H1 (cell line): ENCODE measurements at regions not wholly inside any gene's neighbourhood (a gene's known extent, or its start where the extent isn't known, plus 50 kb on each side); places are given as distances from the start of the nearest gene placed in this dataset.

Source experiments
- CTCF ChIA-PET: fragments of 300-600 bp; sonication (Branson Sonifier 250); formaldehyde crosslinking; loops from one replicate; lab custom pipeline; 2021; ENCODE audit not compliant: partially characterized antibody; lab: Charles Lee
- POLR2A ChIA-PET: fragments of 300-600 bp; sonication (Branson Sonifier 250); formaldehyde crosslinking; loops from one replicate; lab custom pipeline; 2021; ENCODE audit warnings: inconsistent platforms; ENCODE audit not compliant: partially characterized antibody; lab: Charles Lee
- DNase-seq, 2 experiments: peaks; one replicate each; pipeline versions ENCODE4 v3.0.0 to v3.0.0-alpha.2; 2010 to 2022; ENCODE audit warnings: low spot score in 2 of 2, low read depth in 1 of 2, mixed read lengths in 1 of 2
- FAIRE-seq: peaks from 2 replicates; lab custom pipeline; 2011; peaks lifted over from hg19 to GRCh38; lab: Jason Lieb, UNC
- H2AFZ ChIP-seq: 2 replicates; pipeline ENCODE4 v1.8.1; 2012; ENCODE audit warnings: low read length, inconsistent platforms
- H2AK5ac ChIP-seq: 2 replicates; pipeline ENCODE4 v1.6.1; 2013; ENCODE audit warnings: low read depth, low read length
- H2BK120ac ChIP-seq: replicated peaks from 2 replicates; pipeline ENCODE3; 2013; ENCODE audit warnings: low read depth, low read length, inconsistent platforms
- H2BK12ac ChIP-seq: 2 replicates; pipeline ENCODE4 v1.6.1; 2013; ENCODE audit warnings: low read depth, low read length
- H2BK15ac ChIP-seq: 2 replicates; pipeline ENCODE4 v1.6.1; 2013; ENCODE audit warnings: low read length
- H2BK20ac ChIP-seq: 2 replicates; pipeline ENCODE4 v1.6.1; 2013; ENCODE audit warnings: low read length
- H2BK5ac ChIP-seq: 2 replicates; pipeline ENCODE4 v1.6.1; 2013; ENCODE audit warnings: low read depth, low read length
- H3K14ac ChIP-seq: 2 replicates; pipeline ENCODE4 v1.6.1; 2013; ENCODE audit warnings: inconsistent platforms; ENCODE audit not compliant: insufficient read length
- H3K18ac ChIP-seq: 2 replicates; pipeline ENCODE4 v1.6.1; 2013; ENCODE audit warnings: low read length; ENCODE audit errors: extremely low read depth
- H3K23ac ChIP-seq: 2 replicates; pipeline ENCODE4 v1.6.1; 2013; ENCODE audit warnings: inconsistent platforms; ENCODE audit not compliant: insufficient read length
- H3K23me2 ChIP-seq: 2 replicates; pipeline ENCODE4 v1.6.1; 2013; ENCODE audit warnings: low read depth, low read length
- H3K27ac ChIP-seq: 2 replicates; pipeline ENCODE4 v1.6.1; 2011; ENCODE audit warnings: low read depth, low read length, inconsistent platforms
- H3K27me3 ChIP-seq, 4 experiments: replicated peaks in 1 of 4; 1 replicate in 1 of 4; 2 replicates in 3 of 4; pipeline versions ENCODE4 v1.6.1 to v1.8.1; 2011 to 2013; ENCODE audit warnings: low read length in 3 of 4, mild to moderate bottlenecking in 3 of 4, inconsistent platforms in 2 of 4, mixed read lengths in 2 of 4, moderate library complexity in 1 of 4; ENCODE audit not compliant: control insufficient read depth in 3 of 4, insufficient read depth in 3 of 4; ENCODE audit errors: extremely low read depth in 1 of 4
- H3K36me3 ChIP-seq, 4 experiments: 2 replicates each; pipeline versions ENCODE4 v1.6.1 to v1.8.1; 2011 to 2013; ENCODE audit warnings: mild to moderate bottlenecking in 4 of 4, low read length in 3 of 4, moderate library complexity in 2 of 4, control low read depth in 1 of 4, inconsistent platforms in 1 of 4; ENCODE audit not compliant: insufficient read depth in 4 of 4, control insufficient read depth in 2 of 4
- H3K4ac ChIP-seq: replicated peaks from 2 replicates; pipeline ENCODE3; 2013; ENCODE audit warnings: low read length, low read depth, mixed read lengths, inconsistent platforms; ENCODE audit not compliant: insufficient read length
- H3K4me1 ChIP-seq, 4 experiments: replicated peaks in 1 of 4; 1 replicate in 1 of 4; 2 replicates in 3 of 4; pipeline versions ENCODE4 v1.6.1 to v1.8.1; 2011 to 2013; ENCODE audit warnings: low read length in 3 of 4, inconsistent platforms in 2 of 4, mixed read lengths in 1 of 4; ENCODE audit not compliant: insufficient read depth in 4 of 4, control insufficient read depth in 3 of 4
- H3K4me2 ChIP-seq, 2 experiments: 2 replicates each; pipeline versions ENCODE4 v1.6.1 to v1.8.1; 2011 to 2013; ENCODE audit warnings: low read depth in 2 of 2, low read length in 2 of 2, control low read depth in 1 of 2, inconsistent platforms in 1 of 2, mild to moderate bottlenecking in 1 of 2; ENCODE audit not compliant: insufficient read depth in 1 of 2
- H3K4me3 ChIP-seq, 4 experiments: fragments of 200-600, 300-600 bp in 1 of 4; sonication (generic), shearing (Covaris generic), sonication (Bioruptor Twin) in 1 of 4; 2 replicates each; pipeline versions ENCODE4 v1.5.1 to v1.8.1; 2011 to 2016; ENCODE audit warnings: low read length in 4 of 4, low read depth in 3 of 4, control low read depth in 2 of 4, inconsistent platforms in 2 of 4, mild to moderate bottlenecking in 2 of 4, mixed read lengths in 1 of 4, moderate library complexity in 1 of 4; ENCODE audit not compliant: insufficient read depth in 2 of 4; ENCODE audit errors: extremely low read depth in 1 of 4
- H3K56ac ChIP-seq: replicated peaks from 2 replicates; pipeline ENCODE3; 2013; ENCODE audit warnings: low read depth, mild to moderate bottlenecking, mixed read lengths, low read length, inconsistent platforms; ENCODE audit not compliant: insufficient read length
- H3K79me1 ChIP-seq: 2 replicates; pipeline ENCODE4 v1.6.1; 2013; ENCODE audit warnings: low read depth, low read length, control low read depth
- H3K79me2 ChIP-seq, 2 experiments: 2 replicates each; pipeline versions ENCODE4 v1.6.1 to v1.8.1; 2012 to 2013; ENCODE audit warnings: low read length in 2 of 2, mild to moderate bottlenecking in 2 of 2, inconsistent platforms in 1 of 2; ENCODE audit not compliant: insufficient read depth in 2 of 2, control insufficient read depth in 1 of 2
- H3K9ac ChIP-seq, 4 experiments: replicated peaks in 1 of 4; 1 replicate in 1 of 4; 2 replicates in 3 of 4; pipeline versions ENCODE4 v1.6.1 to v1.8.1; 2011 to 2013; ENCODE audit warnings: low read depth in 3 of 4, low read length in 3 of 4, control low read depth in 2 of 4, mild to moderate bottlenecking in 2 of 4, moderate library complexity in 2 of 4, inconsistent platforms in 1 of 4; ENCODE audit errors: extremely low read depth in 1 of 4
- H3K9me3 ChIP-seq, 2 experiments: 2 replicates each; pipeline versions ENCODE4 v1.6.1 to v1.8.1; 2012 to 2013; ENCODE audit warnings: mild to moderate bottlenecking in 2 of 2, moderate library complexity in 2 of 2, control low read depth in 1 of 2, inconsistent platforms in 1 of 2, low read depth in 1 of 2, low read length in 1 of 2, mixed read lengths in 1 of 2; ENCODE audit not compliant: insufficient read depth in 2 of 2
- H4K20me1 ChIP-seq, 2 experiments: replicated peaks in 1 of 2; 2 replicates each; pipeline versions ENCODE3 to v1.8.1; 2011 to 2013; ENCODE audit warnings: inconsistent platforms in 2 of 2, low read length in 2 of 2, mild to moderate bottlenecking in 1 of 2; ENCODE audit not compliant: insufficient read depth in 2 of 2, control insufficient read depth in 1 of 2
- H4K5ac ChIP-seq: 2 replicates; pipeline ENCODE4 v1.6.1; 2013; ENCODE audit warnings: low read length, low read depth, mixed read lengths, inconsistent platforms; ENCODE audit not compliant: insufficient read length
- H4K8ac ChIP-seq: 2 replicates; pipeline ENCODE4 v1.8.0; 2013; ENCODE audit warnings: mild to moderate bottlenecking, moderate library complexity, low read length, inconsistent platforms; ENCODE audit not compliant: insufficient read depth; ENCODE audit errors: extremely low read depth
- H4K91ac ChIP-seq: replicated peaks from 2 replicates; pipeline ENCODE3; 2013; ENCODE audit warnings: low read length, mixed read lengths, inconsistent platforms; ENCODE audit not compliant: insufficient read length
- NRF1 ChIP-seq: IDR thresholded peaks from 2 replicates; pipeline ENCODE4 v1.6.1; 2011; ENCODE audit warnings: mild to moderate bottlenecking, low read depth, low read length, improper control_type of control experiment
- RFX5 ChIP-seq: IDR thresholded peaks from 2 replicates; pipeline ENCODE4 v1.6.1; 2011; ENCODE audit warnings: low read depth, low read length, improper control_type of control experiment, borderline replicate concordance
- SIN3A ChIP-seq, 2 experiments: IDR thresholded peaks in 1 of 2; conservative IDR thresholded peaks in 1 of 2; 2 replicates each; pipeline ENCODE4 v1.6.1; 2011 to 2012; ENCODE audit warnings: low read length in 2 of 2, improper control_type of control experiment in 1 of 2, low read depth in 1 of 2, mild to moderate bottlenecking in 1 of 2
- WGBS, 2 experiments: shearing (Covaris generic) in 1 of 2; methylation state at CpG; one replicate each; pipeline versions ENCODE4 v1.1.6 to v1.1.7; 2013 to 2015; ENCODE audit warnings: low lambda C conversion rate in 2 of 2, mixed read lengths in 2 of 2, inconsistent platforms in 1 of 2, low coverage in 1 of 2, missing lambda C conversion rate in 1 of 2; ENCODE audit not compliant: insufficient replicate concordance in 2 of 2, insufficient coverage in 1 of 2, insufficient read length in 1 of 2; ENCODE audit errors: extremely low coverage in 1 of 2, missing lambda C conversion rate in 1 of 2; 5-methylcytosine and 5-hydroxymethylcytosine counted together

DNA sequence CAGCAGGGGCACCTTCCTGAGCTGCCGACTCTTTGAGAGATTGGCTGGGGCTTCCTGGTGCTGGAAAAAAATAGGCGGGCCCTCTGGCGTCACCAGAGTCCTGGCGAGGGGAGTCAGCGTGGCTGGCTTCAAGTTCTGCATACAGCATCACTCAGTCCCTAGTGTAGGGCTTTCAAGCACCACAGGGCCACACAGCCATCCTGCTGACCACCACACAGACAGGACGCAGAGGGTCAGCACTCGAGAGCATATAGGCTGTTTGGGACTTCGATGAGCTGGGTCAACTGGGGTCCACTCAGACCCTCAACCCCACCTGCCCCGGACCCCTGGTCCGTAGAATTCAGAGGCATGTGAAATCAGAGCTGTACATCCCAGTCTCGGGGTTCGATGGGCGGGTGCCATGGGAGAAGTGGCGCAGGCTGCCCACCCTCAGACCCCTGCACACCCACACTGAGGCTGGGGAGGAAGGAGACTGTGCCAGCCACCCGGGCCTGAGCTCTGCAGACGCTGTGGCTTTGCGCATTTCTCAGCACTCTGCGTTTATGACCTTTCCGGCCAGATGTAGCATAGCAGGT, 1131.9 kb downstream of the BRD1 start:
- Histone ChIP-seq H3K27ac (no peak overlapping the region), H2AK5ac (no peak overlapping the region)
- no peak for TF ChIP-seq SIN3A (conservative IDR thresholded peaks at IDR 0.05 in 1 of 2, IDR thresholded peaks at IDR 0.05 in 1 of 2; ENCODE audit: low read depth in 1 of 2, low read length in 2 of 2)
- no peak for TF ChIP-seq NRF1
- TF ChIP-seq RFX5, result no peak
- TF ChIP-seq, all 59 proteins: peak for 0
- H3K4ac ChIP-seq, result no peak overlapping the region
- no peak overlapping the region for H2AFZ ChIP-seq
- peaks cover 0 to 16% of the 10 kb centered on the region in 2 experiments for H4K20me1 ChIP-seq
- peaks cover 2% of the 10 kb centered on the region for H3K79me1 ChIP-seq
- no peak overlapping the region for H3K14ac ChIP-seq
- no peak overlapping the region for H3K56ac ChIP-seq
- no peak overlapping the region for H2BK120ac ChIP-seq
- 82% methylated on average over 9 of the region's 19 CpGs; no CpG with 5 or more reads in 1 of the 2 experiments for WGBS, 2 experiments
- no peak overlapping the region for H3K18ac ChIP-seq
- no peak overlapping the region for H4K8ac ChIP-seq
- no peak overlapping the region for H2BK12ac ChIP-seq
- CTCF ChIA-PET, result interaction anchor here (0.6 to 2.4 kb wide), 5 partner anchors 11 to 196 kb away, joined by 3 to 6 read pairs (median 4); no protein-coding TSS in a partner anchor
- H4K91ac ChIP-seq, result no peak overlapping the region
- no peaks in the 10 kb centered on the region; a peak in 1 of 8 replicates for H3K36me3 ChIP-seq
- H3K27me3 ChIP-seq, result no peaks in the 10 kb centered on the region
- no peak overlapping the region for H2BK5ac ChIP-seq
- no peak overlapping the region for H3K9ac ChIP-seq
- DNase-seq (no peak), FAIRE-seq (no peak)
- POLR2A ChIA-PET, result no interaction called here
- no peak overlapping the region for H2BK15ac ChIP-seq
- H3K79me2 ChIP-seq, result peaks cover 0 to 8% of the 10 kb centered on the region in 2 experiments; a peak in 3 of 4 replicates
- peaks cover 9% of the 10 kb centered on the region; the same call in 1 of the 2 replicates for H3K23me2 ChIP-seq
- no peaks in the 10 kb centered on the region for H3K9me3 ChIP-seq
- H3K4me2 ChIP-seq, result no peak overlapping the region
- H3K4me3 ChIP-seq, result no peak overlapping the region
- H4K5ac ChIP-seq, result no peak overlapping the region
- H2BK20ac ChIP-seq, result no peak overlapping the region
- no peaks in the 10 kb centered on the region for H3K4me1 ChIP-seq
- no peak overlapping the region for H3K23ac ChIP-seq
